OCI-LY1 (cell line): ENCODE measurements at regions not wholly inside any gene's neighbourhood (a gene's known extent, or its start where the extent isn't known, plus 50 kb on each side); places are given as distances from the start of the nearest gene placed in this dataset.

Experiments
- H2AFZ ChIP-seq: fragments of 200-600 bp; sonication (generic), shearing (Covaris generic); 2 replicates; pipeline ENCODE4 v1.6.0; 2014; ENCODE audit warnings: antibody characterized with exemption, mild to moderate bottlenecking, low read length
- H3F3A ChIP-seq: fragments of 200-600 bp; sonication (generic), shearing (Covaris generic); 2 replicates; pipeline ENCODE4 v1.6.0; 2014; ENCODE audit warnings: mild to moderate bottlenecking, antibody characterized with exemption, low read length, moderate library complexity; ENCODE audit not compliant: insufficient read depth
- H3K27ac ChIP-seq: fragments of 200-600 bp; sonication (generic); 2 replicates; pipeline ENCODE4 v1.5.1; 2014; ENCODE audit warnings: low read length, mixed run types, mild to moderate bottlenecking, low read depth; ENCODE audit not compliant: poor library complexity, severe bottlenecking
- H3K27me3 ChIP-seq: fragments of 200-600 bp; sonication (generic); 2 replicates; pipeline ENCODE4 v1.6.0; 2014; ENCODE audit warnings: antibody characterized with exemption, mild to moderate bottlenecking, low read length, moderate library complexity; ENCODE audit not compliant: insufficient read depth
- H3K36me3 ChIP-seq: fragments of 200-600 bp; sonication (generic); 2 replicates; pipeline ENCODE4 v1.6.1; 2014; ENCODE audit warnings: mild to moderate bottlenecking, antibody characterized with exemption, low read length, moderate library complexity, mixed read lengths; ENCODE audit not compliant: insufficient read depth
- H3K4me1 ChIP-seq: fragments of 200-600 bp; sonication (generic); 2 replicates; pipeline ENCODE4 v1.5.1; 2014; ENCODE audit warnings: mild to moderate bottlenecking, low read length, moderate library complexity; ENCODE audit not compliant: insufficient read depth, severe bottlenecking
- H3K4me2 ChIP-seq: fragments of 200-600 bp; sonication (generic), shearing (Covaris generic); 2 replicates; pipeline ENCODE4 v1.6.1; 2014; ENCODE audit warnings: low read length
- H3K4me3 ChIP-seq: fragments of 200-600 bp; sonication (generic); 2 replicates; pipeline ENCODE4 v1.5.1; 2014; ENCODE audit warnings: low read length, low read depth, mild to moderate bottlenecking, mixed read lengths; ENCODE audit not compliant: poor library complexity, severe bottlenecking
- H3K79me2 ChIP-seq: fragments of 200-600 bp; shearing (Covaris generic); 2 replicates; pipeline ENCODE4 v1.6.1; 2016; ENCODE audit warnings: mixed run types, low read length, mixed read lengths; ENCODE audit not compliant: insufficient read depth
- H3K9ac ChIP-seq: fragments of 200-600 bp; sonication (generic), shearing (Covaris generic); 2 replicates; pipeline ENCODE4 v1.6.1; 2014; ENCODE audit warnings: mild to moderate bottlenecking, low read length, mixed read lengths
- H3K9me2 ChIP-seq: fragments of 200-600 bp; sonication (generic), shearing (Covaris generic); 2 replicates; pipeline ENCODE4 v1.6.1; 2014; ENCODE audit warnings: low read depth, mild to moderate bottlenecking, low read length, mixed read lengths
- H3K9me3 ChIP-seq: fragments of 200-600 bp; shearing (Covaris generic); 2 replicates; pipeline ENCODE4 v1.6.1; 2014; ENCODE audit warnings: low read length, mixed read lengths
- H4K20me1 ChIP-seq: fragments of 200-600 bp; sonication (generic), shearing (Covaris generic); 2 replicates; pipeline ENCODE4 v1.6.0; 2016; ENCODE audit warnings: mild to moderate bottlenecking, low read length; ENCODE audit not compliant: insufficient read depth
- CTCF ChIP-seq: fragments of 200-600 bp; sonication (generic), shearing (Covaris generic); IDR thresholded peaks from 2 replicates; pipeline ENCODE4 v1.5.1; 2017; ENCODE audit warnings: mild to moderate bottlenecking, antibody characterized with exemption, low read length, moderate library complexity, mixed read lengths
- EZH2 ChIP-seq: fragments of 200-600 bp; sonication (generic), shearing (Covaris generic); IDR thresholded peaks from 2 replicates; pipeline ENCODE4 v1.8.0; 2017; ENCODE audit warnings: borderline replicate concordance, mixed run types, mild to moderate bottlenecking, antibody characterized with exemption, low read length, moderate library complexity, mixed read lengths

GRCh38 chr3:80451393-80451792 lies 683.6 kb upstream of the ROBO1 start:
- H3K36me3 ChIP-seq = no peaks in the 10 kb centered on the region
- no peak overlapping the region for H3K9ac ChIP-seq
- H2AFZ ChIP-seq = no peak overlapping the region
- no peaks in the 10 kb centered on the region for H4K20me1 ChIP-seq
- TF ChIP-seq EZH2 (no peak), CTCF (no peak)
- no peaks in the 10 kb centered on the region for H3K9me2 ChIP-seq
- H3K27ac ChIP-seq = no peak overlapping the region
- no peaks in the 10 kb centered on the region for H3F3A ChIP-seq
- H3K79me2 ChIP-seq = no peaks in the 10 kb centered on the region
- H3K4me1 ChIP-seq = no peaks in the 10 kb centered on the region
- H3K27me3 ChIP-seq = no peaks in the 10 kb centered on the region
- H3K4me2 ChIP-seq = no peak overlapping the region
- H3K9me3 ChIP-seq = no peaks in the 10 kb centered on the region
- H3K4me3 ChIP-seq = no peak overlapping the region

- no peaks in the 10 kb centered on the region for H3K4me1 ChIP-seq
- no peaks in the 10 kb centered on the region for H3K9me3 ChIP-seq
- no peaks in the 10 kb centered on the region for H3K79me2 ChIP-seq
- H4K20me1 ChIP-seq = no peaks in the 10 kb centered on the region
- no peaks in the 10 kb centered on the region for H3K9me2 ChIP-seq
- H3K36me3 ChIP-seq = no peaks in the 10 kb centered on the region
- no peak overlapping the region for H3K9ac ChIP-seq
- H3F3A ChIP-seq = no peaks in the 10 kb centered on the region
- no peak overlapping the region for H3K4me2 ChIP-seq
- H3K27me3 ChIP-seq = no peaks in the 10 kb centered on the region
- H2AFZ ChIP-seq = no peak overlapping the region
- TF ChIP-seq CTCF = no peak
- no peak for TF ChIP-seq EZH2
- H3K4me3 ChIP-seq = no peak overlapping the region
- H3K27ac ChIP-seq = no peak overlapping the region
Measured at GRCh38 chr3:80445641-80446040, 677.8 kb upstream of the ROBO1 start.

GRCh38 chr3:80445053-80445452 lies 677.3 kb upstream of the ROBO1 start:
- Histone ChIP-seq H3K4me3 (no peak overlapping the region), H3K4me2 (no peak overlapping the region), H3K79me2 (no peaks in the 10 kb centered on the region), H3K36me3 (no peaks in the 10 kb centered on the region), H3K4me1 (no peaks in the 10 kb centered on the region), H3K9ac (no peak overlapping the region), H4K20me1 (no peaks in the 10 kb centered on the region), H3F3A (no peaks in the 10 kb centered on the region), H2AFZ (no peak overlapping the region), H3K27ac (no peak overlapping the region), H3K9me2 (no peaks in the 10 kb centered on the region), H3K9me3 (no peaks in the 10 kb centered on the region), H3K27me3 (no peaks in the 10 kb centered on the region)
- TF ChIP-seq CTCF = no peak
- TF ChIP-seq EZH2 = no peak
